ENCODE measurements at regions not wholly inside any gene's neighbourhood (a gene's known extent, or its start where the extent isn't known, plus 50 kb on each side); places are given as distances from the start of the nearest gene placed in this dataset.
"Not testable (repeated sequence)": the region's sequence is repeated elsewhere in the genome, so short reads cannot be mapped to it uniquely, and the experiment has no call there.

- no peak for DNase-seq (ENCODE audit: low read depth, low spot score)
- no peak overlapping the region for H3K27ac ChIP-seq
Measured at GRCh38 chr3:31300456-31301443, 232.0 kb upstream of the STT3B start.

- no peak overlapping the region for H3K27ac ChIP-seq
- DNase-seq (ENCODE audit: low read depth, low spot score): no peak
Measured at GRCh38 chr3:31302343-31302742, 230.4 kb upstream of the STT3B start.

- DNase-seq (ENCODE audit: low read depth, low spot score): no peak
- no peak overlapping the region for H3K27ac ChIP-seq
Measured at GRCh38 chr3:31305340-31305739, 227.4 kb upstream of the STT3B start.

DNA sequence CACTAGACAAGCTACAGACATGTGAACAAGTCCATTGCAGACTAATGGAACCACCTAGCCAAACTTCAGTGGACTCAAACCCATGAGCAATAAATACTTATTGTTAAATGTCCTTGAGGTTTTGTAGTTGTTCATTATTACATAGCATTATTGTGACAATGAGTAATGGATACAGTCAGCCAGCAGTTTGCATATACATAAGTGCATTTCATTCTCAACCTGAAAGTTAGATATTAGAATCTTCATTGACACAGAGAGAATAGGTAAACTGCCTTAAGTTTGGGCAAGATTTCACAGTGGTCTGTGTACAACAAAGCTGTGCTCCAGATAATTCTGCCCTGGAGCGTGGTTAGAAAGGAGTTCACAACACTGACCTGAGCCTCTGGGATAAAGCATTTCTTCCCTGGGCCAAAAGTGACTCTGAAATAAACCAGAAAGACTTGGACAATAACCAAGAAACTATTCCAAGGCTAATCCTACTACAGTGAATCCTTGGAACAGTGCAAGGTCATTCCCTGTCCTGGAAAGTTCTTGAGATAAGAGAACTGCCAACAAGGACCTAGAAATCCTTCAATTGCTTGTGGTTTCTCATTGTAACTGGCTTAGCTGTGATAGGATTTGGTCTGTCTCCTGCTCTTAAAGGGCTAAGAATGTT, 225.5 kb upstream of the STT3B start:
- DNase-seq (ENCODE audit: low read depth, low spot score): no peak
- no peak overlapping the region for H3K27ac ChIP-seq

DNA sequence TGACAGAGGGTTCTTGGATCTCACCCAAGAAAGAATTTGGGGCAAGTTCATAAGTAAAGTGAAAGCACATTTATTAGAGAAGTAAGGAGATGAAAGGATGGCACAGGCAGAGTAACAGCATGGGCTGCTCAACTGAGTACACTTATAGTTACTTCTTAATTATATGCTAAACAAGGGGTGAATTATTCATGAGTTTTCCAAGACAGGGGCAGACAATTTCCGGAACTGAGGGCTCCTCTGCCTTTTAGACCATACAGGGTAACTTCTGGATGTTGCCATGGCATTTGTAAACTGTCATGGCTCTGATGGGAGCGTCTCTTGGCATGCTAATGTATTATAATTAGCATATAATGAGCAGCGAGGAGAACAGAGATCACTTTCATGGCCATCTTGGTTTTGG, 221.2 kb upstream of the STT3B start:
- no peak for DNase-seq (ENCODE audit: low read depth, low spot score)
- H3K27ac ChIP-seq: no peak overlapping the region

- no peak for DNase-seq (ENCODE audit: low read depth, low spot score)
- H3K27ac ChIP-seq: no peak overlapping the region
Measured at GRCh38 chr3:31312400-31312799, 220.3 kb upstream of the STT3B start.

DNA sequence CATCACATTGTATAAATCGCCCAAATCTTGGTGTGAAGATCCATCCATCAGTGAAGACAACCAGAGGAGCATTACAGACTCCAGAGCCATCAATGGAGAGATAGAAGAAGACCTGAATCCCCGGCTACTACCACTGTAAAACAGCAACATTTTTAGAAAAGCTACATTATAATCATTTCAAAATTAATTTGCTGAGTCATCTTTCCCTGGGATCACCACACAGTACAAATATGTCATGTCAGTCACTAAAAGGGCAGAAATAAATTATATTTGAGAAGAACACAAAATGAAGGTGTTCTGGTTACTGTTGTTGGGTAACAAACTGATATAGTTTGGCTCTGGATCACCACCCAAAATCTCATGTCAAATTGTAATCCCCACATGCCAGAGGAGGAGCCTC, 218.5 kb upstream of the STT3B start:
- no peak for DNase-seq (ENCODE audit: low read depth, low spot score)
- no peak overlapping the region for H3K27ac ChIP-seq

- H3K27ac ChIP-seq: no peak overlapping the region
- DNase-seq (ENCODE audit: low read depth, low spot score): no peak
Measured at GRCh38 chr3:31319332-31319731, 213.4 kb upstream of the STT3B start.

DNA sequence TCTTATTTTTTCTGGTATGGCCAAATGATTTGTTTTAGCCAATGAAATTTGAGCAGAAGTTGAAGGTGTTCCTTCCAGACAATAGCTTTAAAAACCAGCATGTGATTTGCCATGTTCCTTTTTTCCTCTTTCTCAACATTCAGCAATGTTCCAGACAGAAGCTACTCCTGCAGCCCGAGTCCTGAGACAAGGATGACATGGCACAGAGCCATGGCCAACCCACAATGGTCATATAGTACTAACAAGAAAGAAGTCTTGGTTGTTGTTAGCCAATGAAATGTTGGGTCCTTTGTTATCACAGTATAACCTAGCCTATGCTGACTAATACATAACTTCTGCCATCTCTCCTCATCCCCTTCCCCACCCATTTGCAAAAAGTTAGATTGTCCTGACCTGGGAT, 211.1 kb upstream of the STT3B start:
- no peak for DNase-seq (ENCODE audit: low read depth, low spot score)
- H3K27ac ChIP-seq: no peak overlapping the region

DNA sequence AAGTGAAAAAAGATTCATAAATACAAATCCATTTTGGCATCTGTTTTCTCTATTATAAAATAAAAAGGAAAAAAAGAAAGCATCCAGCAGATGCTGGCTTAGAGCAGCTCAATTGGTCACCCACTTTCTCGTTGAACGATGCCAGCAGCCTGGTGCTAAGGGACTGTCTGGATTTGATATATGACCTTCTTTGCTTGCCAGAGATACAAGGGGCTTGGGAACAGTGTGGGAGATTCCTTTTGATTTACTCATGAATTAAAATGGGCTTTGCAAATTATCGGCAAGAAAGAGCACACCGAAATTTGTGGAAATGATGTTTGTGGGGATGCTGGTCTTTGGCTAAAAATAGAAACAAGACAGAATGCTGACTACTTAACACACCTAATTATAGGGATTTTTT, 210.3 kb upstream of the STT3B start:
- H3K27ac ChIP-seq: no peak overlapping the region
- DNase-seq (ENCODE audit: low read depth, low spot score): no peak

DNA sequence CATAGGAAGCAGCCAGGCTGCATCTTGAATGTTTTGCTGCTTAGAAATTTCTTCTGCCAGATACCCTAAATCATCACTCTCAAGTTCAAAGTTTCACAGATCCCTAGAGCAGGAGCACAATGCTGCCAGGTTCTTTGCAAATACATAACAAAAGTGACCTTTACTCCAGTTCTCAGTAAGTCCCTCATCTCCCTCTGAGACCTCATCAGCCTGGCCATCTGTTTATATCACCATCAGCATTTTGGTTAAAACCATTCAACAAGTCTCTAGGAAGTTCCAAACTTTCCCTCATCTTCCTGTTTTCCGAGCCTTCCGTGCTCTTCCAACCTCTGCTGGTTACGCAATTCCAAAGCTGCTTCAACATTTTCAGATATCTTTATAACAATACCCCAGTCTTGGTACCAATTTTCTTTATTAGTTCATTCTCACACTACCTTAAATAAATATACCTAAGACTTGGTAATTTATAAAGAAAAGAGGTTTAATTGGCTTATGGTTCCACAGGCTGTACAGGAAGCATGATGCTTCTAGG, 204.8 kb upstream of the STT3B start:
- not testable (repeated sequence) for DNase-seq (ENCODE audit: low read depth, low spot score); H3K27ac ChIP-seq

DNA sequence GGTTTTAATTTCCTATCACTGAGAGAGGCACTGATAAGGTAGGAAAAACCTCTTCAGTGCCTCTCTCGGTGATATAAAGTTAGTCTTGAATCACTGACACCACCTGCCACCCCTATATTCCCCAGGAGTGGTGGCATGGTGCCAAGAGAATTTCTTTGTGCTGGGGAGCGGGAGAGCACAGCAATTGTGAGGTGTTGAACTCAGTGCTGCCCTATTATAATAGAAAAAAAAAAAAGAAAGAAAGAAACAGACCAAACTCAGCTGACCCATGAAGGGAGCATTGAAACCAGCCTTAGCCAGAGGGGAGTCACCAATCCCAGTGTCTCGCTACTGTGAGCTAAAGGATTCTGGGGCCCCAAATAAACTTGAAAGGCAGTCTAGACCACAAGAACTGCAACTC, 201.4 kb upstream of the STT3B start:
- no peak for DNase-seq (ENCODE audit: low read depth, low spot score)
- no peak overlapping the region for H3K27ac ChIP-seq

- no peak for DNase-seq (ENCODE audit: low read depth, low spot score)
Measured at GRCh38 chr3:31341130-31341529, 191.6 kb upstream of the STT3B start.

DNA sequence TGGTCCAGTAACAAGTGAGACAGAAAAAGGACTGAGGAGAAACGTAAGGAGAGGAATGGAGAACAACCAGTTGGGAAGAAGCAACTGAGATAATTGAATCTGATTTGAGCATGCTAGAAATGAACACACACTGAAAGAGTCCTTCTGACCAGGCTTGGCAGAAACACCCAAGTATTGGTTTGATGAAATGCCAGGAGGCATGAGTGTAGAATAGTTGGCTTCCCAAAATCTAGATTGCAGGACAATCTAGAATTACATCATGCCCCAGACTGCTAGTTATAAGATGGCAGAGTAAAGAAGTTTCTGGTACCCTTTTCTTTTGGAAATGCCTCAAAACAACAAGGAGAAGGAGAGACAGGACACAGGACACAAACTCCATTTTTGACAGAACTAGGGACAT, 189.7 kb upstream of the STT3B start:
- no peak for DNase-seq (ENCODE audit: low read depth, low spot score)
- H3K27ac ChIP-seq: no peak overlapping the region

More at GRCh38 chr3:31341130-31341529, 191.6 kb upstream of the STT3B start:
- H3K27ac ChIP-seq: no peak overlapping the region

GRCh38 chr3:31345581-31345980, 187.1 kb upstream of the STT3B start:
- DNase-seq (ENCODE audit: low read depth, low spot score): no peak
- H3K27ac ChIP-seq: no peak overlapping the region

DNA sequence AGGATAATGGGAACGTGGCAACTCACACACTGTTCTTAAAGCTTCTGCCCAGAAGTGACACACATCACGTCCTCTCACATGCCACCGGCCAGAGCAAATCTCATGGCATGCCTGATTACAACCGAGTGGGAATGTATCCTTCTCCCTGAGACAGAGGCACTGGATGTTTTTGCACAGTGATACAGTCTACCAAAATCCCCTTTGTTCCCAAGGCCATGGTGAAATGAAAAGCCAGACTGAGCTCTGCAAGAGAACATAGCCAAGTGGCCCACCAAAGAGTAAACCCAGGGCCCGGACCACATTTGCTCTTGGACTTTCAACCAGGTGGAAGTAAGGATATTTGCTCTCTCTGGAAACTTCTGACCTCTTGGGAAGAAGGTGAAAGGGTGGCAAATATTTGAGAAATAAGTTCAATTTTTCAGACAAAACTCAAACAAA, 186.2 kb upstream of the STT3B start:
- no peak for DNase-seq (ENCODE audit: low read depth, low spot score)
- no peak overlapping the region for H3K27ac ChIP-seq

DNA sequence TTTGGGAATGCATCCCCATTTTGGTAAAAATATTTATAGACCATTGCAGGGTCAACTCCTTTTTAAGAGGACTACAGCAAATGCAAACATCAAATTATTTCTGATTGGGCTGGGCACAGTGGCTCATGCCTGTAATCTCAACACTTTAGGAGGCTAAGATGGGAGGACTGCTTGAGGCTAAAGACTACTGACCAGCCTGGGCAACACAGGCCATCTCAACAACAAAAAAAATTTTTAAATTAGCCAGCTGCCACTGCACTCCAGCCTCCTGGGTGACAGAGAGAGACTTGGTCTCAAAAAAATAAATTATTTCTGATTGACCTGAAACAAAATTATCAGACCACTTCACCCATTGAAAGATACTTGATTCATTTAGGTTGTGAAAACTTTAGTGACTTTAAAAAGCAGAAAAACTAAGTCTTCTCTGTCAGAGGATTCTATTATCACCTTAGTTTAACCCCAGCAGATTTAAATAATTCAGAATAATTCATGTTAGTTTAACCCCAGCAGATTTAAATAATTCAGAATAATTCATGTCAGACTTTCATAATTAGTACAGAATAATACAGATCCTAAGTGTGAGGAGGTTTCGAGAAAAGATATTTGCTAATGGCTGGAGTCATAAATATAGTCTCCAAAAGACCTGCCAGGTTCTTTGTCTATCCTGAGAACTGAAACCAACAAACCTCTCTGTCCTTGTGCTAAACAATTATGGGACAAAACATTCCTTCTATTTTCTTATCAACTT, 183.6 kb upstream of the STT3B start:
- H3K27ac ChIP-seq: no peak overlapping the region
- DNase-seq (ENCODE audit: low read depth, low spot score): no peak

- no peak overlapping the region for H3K27ac ChIP-seq
- DNase-seq (ENCODE audit: low read depth, low spot score): no peak
Measured at GRCh38 chr3:31350307-31350706, 182.4 kb upstream of the STT3B start.

DNA sequence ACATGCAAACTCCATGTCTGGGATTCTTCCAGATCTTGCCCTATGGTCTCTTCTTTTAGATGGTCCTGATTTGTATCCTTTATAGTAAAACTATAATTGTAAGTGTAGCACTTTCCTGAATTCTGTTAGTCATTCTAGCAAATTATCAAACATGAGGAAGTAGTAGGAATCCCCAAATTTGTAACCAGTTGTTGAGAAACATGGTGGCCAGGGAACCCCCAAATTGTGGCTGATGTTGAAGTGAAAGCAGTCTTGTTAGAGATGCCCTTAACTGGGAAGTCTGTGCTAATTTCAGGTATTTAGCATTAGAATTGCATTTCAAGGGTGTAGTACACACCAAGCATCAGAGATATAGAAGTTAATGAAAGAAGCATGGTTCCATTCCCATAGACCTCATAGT, 180.4 kb upstream of the STT3B start:
- no peak for DNase-seq (ENCODE audit: low read depth, low spot score)
- no peak overlapping the region for H3K27ac ChIP-seq

DNA sequence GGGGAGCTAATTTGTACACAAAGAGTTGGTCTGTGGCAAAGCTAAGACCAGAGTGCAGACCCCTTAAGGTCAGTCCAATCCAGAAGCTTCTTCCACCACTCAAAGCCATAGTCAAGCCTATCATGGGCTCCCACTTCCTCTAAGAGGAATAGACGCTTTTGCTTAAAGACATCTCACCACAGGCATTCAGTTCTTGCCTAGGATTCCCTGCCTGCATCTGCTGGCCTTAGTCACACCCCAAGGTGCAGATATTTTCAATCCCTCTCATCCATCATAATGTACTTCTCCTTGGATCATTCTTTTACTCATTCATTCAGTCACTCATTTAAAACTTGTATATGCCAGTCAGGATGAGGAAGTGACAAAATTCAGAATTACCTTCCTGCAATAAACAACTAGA, 179.6 kb upstream of the STT3B start:
- H3K27ac ChIP-seq: no peak overlapping the region
- DNase-seq (ENCODE audit: low read depth, low spot score): no peak

GRCh38 chr3:31354373-31354772, 178.4 kb upstream of the STT3B start:
- DNase-seq (ENCODE audit: low read depth, low spot score): no peak
- no peak overlapping the region for H3K27ac ChIP-seq
